ENCODE measurements at regions not wholly inside any gene's neighbourhood (a gene's known extent, or its start where the extent isn't known, plus 50 kb on each side); places are given as distances from the start of the nearest gene placed in this dataset.

- in situ Hi-C loops (cut with HindIII; ENCODE audit: low pct_unique_long_range_greater_than_20kb, low sequenced_read_pairs), result no loop called here
- no peak for DNase-seq (ENCODE audit: low read depth)
Measured at GRCh38 chr20:20820785-20821483, 108.5 kb upstream of the RALGAPA2 start.

DNA sequence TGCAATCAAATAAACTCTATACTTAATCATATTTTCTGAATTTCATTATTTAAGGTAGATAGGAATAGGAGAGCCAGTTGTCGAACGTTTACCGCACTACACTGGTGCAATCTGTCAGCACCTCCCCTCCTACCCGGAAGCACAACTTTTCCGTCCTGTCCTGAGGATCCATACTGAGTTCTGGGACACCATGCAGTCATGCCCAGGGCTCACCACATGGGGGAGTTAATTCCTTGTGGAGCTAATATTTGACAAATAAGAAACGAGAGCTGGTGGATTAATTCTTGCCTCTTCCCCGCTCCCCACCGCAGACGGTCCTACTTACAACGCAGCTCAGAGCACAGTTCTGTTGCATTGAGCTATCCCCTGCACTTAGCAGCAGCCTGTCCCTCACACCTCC is 107.7 kb upstream of the RALGAPA2 start:
- in situ Hi-C loops (cut with HindIII; ENCODE audit: low pct_unique_long_range_greater_than_20kb, low sequenced_read_pairs), result no loop called here
- DNase-seq (ENCODE audit: low read depth), result no peak

GRCh38 chr20:20816969-20817755 is 104.7 kb upstream of the RALGAPA2 start:
- DNase-seq (ENCODE audit: low read depth), result no peak
- in situ Hi-C loops (cut with HindIII; ENCODE audit: low pct_unique_long_range_greater_than_20kb, low sequenced_read_pairs), result no loop called here

DNA sequence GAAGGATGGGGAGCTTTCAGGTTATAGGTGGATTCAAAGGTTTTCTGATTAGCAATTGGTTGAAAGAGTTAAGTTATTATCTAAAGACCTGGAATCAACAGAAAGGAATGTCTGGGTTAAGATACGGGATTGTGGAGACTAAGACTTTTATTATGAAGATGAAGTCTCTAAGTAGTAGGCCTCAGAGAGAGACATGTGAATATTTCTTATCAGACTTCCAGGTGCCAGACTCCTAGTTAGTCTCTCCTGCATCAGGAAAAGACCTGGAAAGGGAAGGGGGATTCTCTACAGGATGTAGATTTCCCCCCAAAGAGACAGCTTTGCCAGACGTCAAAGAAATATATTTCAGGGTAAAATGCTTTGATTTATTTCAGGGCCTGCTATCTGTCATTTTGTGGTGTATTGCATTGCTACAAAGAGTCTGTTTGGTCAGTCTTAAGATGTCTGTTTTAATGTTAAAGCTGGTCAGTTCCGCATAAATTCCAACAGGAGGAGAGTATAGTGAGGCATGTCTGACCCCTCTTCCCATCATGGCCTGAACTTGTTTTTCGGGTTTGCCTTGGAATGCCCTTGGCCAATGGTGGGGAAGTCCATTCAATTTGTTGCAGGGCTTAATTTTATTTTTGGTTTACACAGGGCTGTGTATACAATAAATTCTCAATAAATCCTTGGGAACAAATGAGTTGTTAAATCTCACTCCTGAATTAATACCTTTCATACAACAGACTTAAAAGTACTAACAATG is 103.4 kb upstream of the RALGAPA2 start:
- in situ Hi-C loops (cut with HindIII; ENCODE audit: low pct_unique_long_range_greater_than_20kb, low sequenced_read_pairs), result no loop called here

DNA sequence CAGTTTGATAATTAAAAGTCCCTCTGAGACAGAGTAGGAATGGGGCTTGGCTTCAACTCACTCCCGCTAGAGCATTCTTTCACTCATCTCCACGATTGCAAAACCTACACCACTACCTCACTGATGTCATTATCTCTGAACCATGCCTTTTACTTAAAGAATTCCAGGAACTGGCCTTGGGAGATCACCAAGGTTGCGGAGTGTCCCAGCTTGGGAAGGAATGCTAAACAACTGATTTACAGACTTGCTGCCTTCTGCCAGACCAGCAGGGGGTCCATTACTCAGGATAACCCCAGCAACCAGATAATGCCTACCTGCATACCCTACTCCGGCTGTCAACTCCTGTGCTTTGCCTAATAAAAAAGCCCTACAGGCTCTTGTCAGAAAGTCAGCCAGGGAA is 102.2 kb upstream of the RALGAPA2 start:
- DNase-seq (ENCODE audit: low read depth), result no peak
- in situ Hi-C loops (cut with HindIII; ENCODE audit: low pct_unique_long_range_greater_than_20kb, low sequenced_read_pairs), result no loop called here

More for the DNA sequence above, 103.4 kb upstream of the RALGAPA2 start:
- DNase-seq (ENCODE audit: low read depth), result no peak

- in situ Hi-C loops (cut with HindIII; ENCODE audit: low pct_unique_long_range_greater_than_20kb, low sequenced_read_pairs), result no loop called here
- no peak for DNase-seq (ENCODE audit: low read depth)
Measured at GRCh38 chr20:20812136-20812535, 99.7 kb upstream of the RALGAPA2 start.

DNA sequence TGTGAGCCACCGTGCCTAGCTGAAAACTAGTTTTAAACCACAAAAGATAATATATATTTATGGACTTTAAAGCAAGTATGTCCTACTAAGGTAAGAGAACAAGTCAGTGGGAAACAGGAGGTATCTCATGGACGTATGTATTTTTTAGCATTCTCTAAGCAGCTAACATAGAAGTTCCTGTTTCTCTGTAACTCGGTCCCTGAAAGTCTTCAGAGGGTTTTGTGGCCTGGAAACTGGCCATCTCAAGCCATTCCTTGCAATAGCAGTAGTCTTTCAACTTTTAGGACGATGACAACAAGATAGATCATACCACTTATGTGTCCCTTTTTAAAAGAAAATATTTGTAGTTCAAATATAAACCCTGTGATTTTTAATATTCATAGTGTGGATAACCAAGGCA is 95.6 kb upstream of the RALGAPA2 start:
- in situ Hi-C loops (cut with HindIII; ENCODE audit: low pct_unique_long_range_greater_than_20kb, low sequenced_read_pairs), result no loop called here
- DNase-seq (ENCODE audit: low read depth), result no peak

- no peak for DNase-seq (ENCODE audit: low read depth)
- in situ Hi-C loops (cut with HindIII; ENCODE audit: low pct_unique_long_range_greater_than_20kb, low sequenced_read_pairs), result no loop called here
Measured at GRCh38 chr20:20806121-20807095, 94.0 kb upstream of the RALGAPA2 start.

- in situ Hi-C loops (cut with HindIII; ENCODE audit: low pct_unique_long_range_greater_than_20kb, low sequenced_read_pairs), result no loop called here
- no peak for DNase-seq (ENCODE audit: low read depth)
Measured at GRCh38 chr20:20803011-20803410, 90.6 kb upstream of the RALGAPA2 start.

DNA sequence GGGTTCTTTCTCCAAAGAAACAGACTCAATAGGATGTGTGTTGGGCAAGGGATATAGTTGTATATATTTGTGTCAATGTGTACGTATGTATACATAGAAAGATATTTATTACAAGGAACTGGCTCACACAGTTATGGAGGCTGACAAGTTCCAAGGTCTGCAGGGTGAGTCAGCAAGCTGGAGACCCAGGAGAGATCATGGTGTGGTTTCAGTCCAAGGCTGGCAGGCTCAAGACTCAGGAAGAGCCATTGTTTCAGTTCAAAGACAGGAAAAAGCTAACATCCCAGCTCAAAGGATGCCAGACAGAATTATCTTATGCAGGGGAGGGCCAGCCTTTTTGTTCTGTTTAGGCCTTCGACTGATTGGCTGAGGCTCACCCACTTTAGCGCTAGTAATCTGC is 89.9 kb upstream of the RALGAPA2 start:
- in situ Hi-C loops (cut with HindIII; ENCODE audit: low pct_unique_long_range_greater_than_20kb, low sequenced_read_pairs), result no loop called here
- DNase-seq (ENCODE audit: low read depth), result no peak

DNA sequence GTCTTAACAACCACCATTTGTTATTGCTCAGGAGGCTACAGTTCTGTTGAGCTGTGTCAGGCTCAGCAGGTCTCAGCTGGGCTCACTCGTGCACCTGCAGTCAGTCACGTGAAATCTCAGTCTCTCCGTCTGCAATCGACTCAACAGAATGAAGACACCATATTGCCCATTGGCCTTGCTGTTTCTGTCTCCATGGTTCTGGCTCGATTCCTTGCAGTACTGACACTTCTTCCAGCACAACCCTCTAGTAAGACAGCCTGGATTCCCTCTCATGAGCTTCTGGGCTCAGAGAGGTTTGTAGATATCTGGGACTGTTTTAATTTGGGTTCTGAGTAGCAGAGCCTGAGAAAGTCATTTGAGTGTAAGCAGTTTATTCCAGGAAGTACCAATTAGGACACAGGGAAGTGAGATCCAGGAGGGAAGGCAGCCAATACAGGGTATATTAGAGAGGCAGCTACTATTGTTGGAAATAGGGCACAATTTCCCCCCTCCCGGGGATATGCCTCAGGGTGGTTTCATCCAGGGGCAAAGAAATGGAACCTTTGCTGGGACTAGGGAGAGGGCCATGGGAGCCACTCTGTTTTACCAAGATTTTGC is 87.4 kb upstream of the RALGAPA2 start:
- in situ Hi-C loops (cut with HindIII; ENCODE audit: low pct_unique_long_range_greater_than_20kb, low sequenced_read_pairs), result no loop called here
- DNase-seq (ENCODE audit: low read depth), result no peak

GRCh38 chr20:20797521-20798310 is 85.3 kb upstream of the RALGAPA2 start:
- in situ Hi-C loops (cut with HindIII; ENCODE audit: low pct_unique_long_range_greater_than_20kb, low sequenced_read_pairs), result no loop called here
- DNase-seq (ENCODE audit: low read depth), result no peak

DNA sequence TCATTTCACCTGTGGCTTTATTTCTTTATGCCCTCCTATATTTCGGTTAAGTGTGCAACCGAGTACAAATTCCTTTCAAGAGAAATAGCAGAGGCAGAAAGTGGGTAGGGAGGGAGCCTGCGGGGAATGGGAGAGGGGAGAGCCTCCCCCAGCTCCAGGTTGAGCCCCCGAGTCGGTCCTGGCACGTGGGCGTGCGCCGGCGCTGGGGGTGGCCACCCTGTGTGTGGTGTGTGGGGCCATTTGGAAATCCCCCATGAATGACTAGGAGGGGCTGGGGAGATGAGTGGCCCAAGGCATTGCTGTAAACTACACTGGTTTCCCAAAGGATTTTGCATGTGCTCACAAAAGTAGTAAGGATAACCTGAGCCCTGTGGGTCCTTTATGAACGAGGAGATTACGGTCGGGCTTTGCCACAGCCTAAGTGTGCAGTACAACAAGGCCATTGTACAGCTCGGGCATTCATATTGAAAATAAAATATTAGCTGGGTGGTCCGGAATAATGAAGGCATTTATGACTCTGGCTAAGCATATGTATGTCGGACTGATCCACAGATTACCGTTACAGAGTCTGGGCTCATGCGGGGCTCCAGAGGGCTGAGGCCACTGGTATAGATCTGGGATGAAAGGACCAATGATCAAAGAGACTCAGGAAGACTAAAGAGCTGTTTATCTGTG is 84.5 kb upstream of the RALGAPA2 start:
- in situ Hi-C loops (cut with HindIII; ENCODE audit: low pct_unique_long_range_greater_than_20kb, low sequenced_read_pairs), result no loop called here
- DNase-seq (ENCODE audit: low read depth), result no peak

GRCh38 chr20:20795721-20796120 is 83.3 kb upstream of the RALGAPA2 start:
- in situ Hi-C loops (cut with HindIII; ENCODE audit: low pct_unique_long_range_greater_than_20kb, low sequenced_read_pairs), result no loop called here
- DNase-seq (ENCODE audit: low read depth), result no peak

- in situ Hi-C loops (cut with HindIII; ENCODE audit: low pct_unique_long_range_greater_than_20kb, low sequenced_read_pairs), result no loop called here
- DNase-seq (ENCODE audit: low read depth), result no peak
Measured at GRCh38 chr20:20795119-20795518, 82.7 kb upstream of the RALGAPA2 start.

GRCh38 chr20:20793591-20793990 is 81.1 kb upstream of the RALGAPA2 start:
- in situ Hi-C loops (cut with HindIII; ENCODE audit: low pct_unique_long_range_greater_than_20kb, low sequenced_read_pairs), result no loop called here
- DNase-seq (ENCODE audit: low read depth), result no peak

Measured in Caki2 (cell line).